GM21447 (cell line): ENCODE measurements at regions not wholly inside any gene's neighbourhood (a gene's known extent, or its start where the extent isn't known, plus 50 kb on each side); places are given as distances from the start of the nearest gene placed in this dataset.
A peak's percentile ranks its signal among the peaks of the same experiment; 100 is the strongest.
"Not testable (repeated sequence)": the region's sequence is repeated elsewhere in the genome, so short reads cannot be mapped to it uniquely, and the experiment has no call there.

ENCODE experiments used
- ATAC-seq: cut with Tn5 transposase; IDR thresholded peaks from one replicate; pipeline ENCODE4 v1.9.1; 2021; ENCODE audit not compliant: unreplicated experiment

GRCh38 chr17:36691606-36692005, 90.2 kb downstream of the MRM1 start:
- ATAC-seq = no peak

GRCh38 chr17:36695082-36695481, 93.7 kb downstream of the MRM1 start:
- no peak for ATAC-seq

GRCh38 chr17:36695710-36696109, 94.3 kb downstream of the MRM1 start:
- not testable (repeated sequence) for ATAC-seq

- ATAC-seq = no peak
Observed at GRCh38 chr17:36696805-36697204, 95.4 kb downstream of the MRM1 start.

GRCh38 chr17:36697903-36698530, 96.6 kb downstream of the MRM1 start:
- ATAC-seq = no peak

- no peak for ATAC-seq
Observed at GRCh38 chr17:36701429-36702099, 100.2 kb downstream of the MRM1 start.

- ATAC-seq = no peak
Observed at GRCh38 chr17:36702636-36703035, 101.3 kb downstream of the MRM1 start.

- no peak for ATAC-seq
Observed at GRCh38 chr17:36703860-36704266, 102.5 kb downstream of the MRM1 start.

GRCh38 chr17:36705283-36705795, 104.0 kb downstream of the MRM1 start:
- no peak for ATAC-seq

- ATAC-seq = no peak
Observed at GRCh38 chr17:36705874-36706731, 104.7 kb downstream of the MRM1 start.

- no peak for ATAC-seq
Observed at GRCh38 chr17:36707904-36708303, 106.5 kb downstream of the MRM1 start.

GRCh38 chr17:36714789-36715188, 113.4 kb downstream of the MRM1 start:
- no peak for ATAC-seq

- no peak for ATAC-seq
Observed at GRCh38 chr17:36715951-36716350, 114.6 kb downstream of the MRM1 start.

GRCh38 chr17:36717088-36717487, 115.7 kb downstream of the MRM1 start:
- ATAC-seq = no peak

- ATAC-seq = no peak
Observed at GRCh38 chr17:36720131-36720530, 118.7 kb downstream of the MRM1 start.

GRCh38 chr17:36721560-36722120, 120.3 kb downstream of the MRM1 start:
- no peak for ATAC-seq

GRCh38 chr17:36722121-36722902, 120.9 kb downstream of the MRM1 start:
- peak; percentile 67 for ATAC-seq

- no peak for ATAC-seq
Observed at GRCh38 chr17:36722903-36723263, 121.5 kb downstream of the MRM1 start.

GRCh38 chr17:36723459-36724025, 122.2 kb downstream of the MRM1 start:
- ATAC-seq = no peak

GRCh38 chr17:36726199-36726598, 124.8 kb downstream of the MRM1 start:
- ATAC-seq = no peak
